ENCODE measurements at regions not wholly inside any gene's neighbourhood (a gene's known extent, or its start where the extent isn't known, plus 50 kb on each side); places are given as distances from the start of the nearest gene placed in this dataset.

- Histone ChIP-seq H3K23ac (ENCODE audit: insufficient read length) (no peak overlapping the region), H2AFZ (ENCODE audit: low read length) (no peak overlapping the region), H2BK12ac (ENCODE audit: low read depth, low read length) (no peak overlapping the region), H3K36me3 (ENCODE audit: control insufficient read depth in 2 of 4, insufficient read depth in 4 of 4, low read length in 3 of 4) (no peaks in the 10 kb centered on the region), H3K4me1 (replicated peaks in 1 of 4; ENCODE audit: control insufficient read depth in 3 of 4, insufficient read depth in 4 of 4, low read length in 3 of 4) (no peaks in the 10 kb centered on the region), H2BK120ac (replicated peaks; ENCODE audit: low read depth, low read length) (no peak overlapping the region), H2BK5ac (ENCODE audit: low read depth, low read length) (no peak overlapping the region), H3K9ac (replicated peaks in 1 of 4; ENCODE audit: extremely low read depth in 1 of 4, low read depth in 3 of 4, low read length in 3 of 4) (no peak overlapping the region), H3K23me2 (ENCODE audit: low read depth, low read length) (no peaks in the 10 kb centered on the region), H3K18ac (ENCODE audit: extremely low read depth, low read length) (no peak overlapping the region), H3K4ac (replicated peaks; ENCODE audit: insufficient read length, low read depth, low read length) (no peak overlapping the region), H4K5ac (ENCODE audit: insufficient read length, low read depth, low read length) (no peak overlapping the region), H3K27ac (ENCODE audit: low read depth, low read length) (no peak overlapping the region), H4K8ac (ENCODE audit: extremely low read depth, insufficient read depth, low read length) (no peak overlapping the region), H3K56ac (replicated peaks; ENCODE audit: insufficient read length, low read depth, low read length) (no peak overlapping the region), H2BK15ac (ENCODE audit: low read length) (no peak overlapping the region), H4K20me1 (replicated peaks in 1 of 2; ENCODE audit: control insufficient read depth in 1 of 2, insufficient read depth in 2 of 2, low read length in 2 of 2) (no peaks in the 10 kb centered on the region), H3K79me1 (ENCODE audit: low read depth, low read length) (no peaks in the 10 kb centered on the region), H3K4me3 (ENCODE audit: extremely low read depth in 1 of 4, insufficient read depth in 2 of 4, low read depth in 3 of 4, low read length in 4 of 4) (no peak overlapping the region), H3K9me3 (ENCODE audit: insufficient read depth in 2 of 2, low read depth in 1 of 2, low read length in 1 of 2) (no peaks in the 10 kb centered on the region), H4K91ac (replicated peaks; ENCODE audit: insufficient read length, low read length) (no peak overlapping the region), H3K4me2 (ENCODE audit: insufficient read depth in 1 of 2, low read depth in 2 of 2, low read length in 2 of 2) (no peak overlapping the region), H2AK5ac (ENCODE audit: low read depth, low read length) (no peak overlapping the region), H3K14ac (ENCODE audit: insufficient read length) (no peak overlapping the region), H2BK20ac (ENCODE audit: low read length) (no peak overlapping the region), H3K79me2 (ENCODE audit: control insufficient read depth in 1 of 2, insufficient read depth in 2 of 2, low read length in 2 of 2) (no peaks in the 10 kb centered on the region), H3K27me3 (replicated peaks in 1 of 4; ENCODE audit: control insufficient read depth in 3 of 4, extremely low read depth in 1 of 4, insufficient read depth in 3 of 4, low read length in 3 of 4) (no peaks in the 10 kb centered on the region)
- no peak for FAIRE-seq
- POLR2A ChIA-PET (ENCODE audit: partially characterized antibody), result interaction anchor here (0.7 kb wide), 1 partner anchor 557 kb away, joined by 5 read pairs; no protein-coding TSS in a partner anchor
- CTCF ChIA-PET (ENCODE audit: partially characterized antibody), result no interaction called here
- DNase-seq (ENCODE audit: low read depth in 1 of 2, low spot score in 2 of 2), result no peak
- 96% methylated on average over 3 of the region's 3 CpGs; no CpG with 5 or more reads in 1 of the 2 experiments for whole genome bisulfite sequencing, 2 experiments (ENCODE audit: extremely low coverage in 1 of 2, insufficient coverage in 1 of 2, insufficient read length in 1 of 2, insufficient replicate concordance in 2 of 2, low coverage in 1 of 2, low lambda C conversion rate in 2 of 2, missing lambda C conversion rate in 1 of 2)
- TF ChIP-seq SP2 (IDR thresholded peaks at IDR 0.05; ENCODE audit: low read length) (no peak), ZNF274 (IDR thresholded peaks at IDR 0.05; ENCODE audit: borderline replicate concordance, extremely low read depth, low read length) (no peak), CBX5 (IDR thresholded peaks at IDR 0.05; ENCODE audit: low read depth, low read length) (no peak), JUND (IDR thresholded peaks at IDR 0.05; ENCODE audit: low read length) (no peak), SP1 (IDR thresholded peaks at IDR 0.05; ENCODE audit: low read depth, low read length) (no peak), POU5F1 (IDR thresholded peaks at IDR 0.05; ENCODE audit: low read depth, low read length) (no peak), CEBPB (IDR thresholded peaks at IDR 0.05; ENCODE audit: low read depth, low read length) (no peak), TBP (IDR thresholded peaks at IDR 0.05; ENCODE audit: low read depth, low read length) (no peak), JUN (IDR thresholded peaks at IDR 0.05; ENCODE audit: low read depth, low read length) (no peak), SRF (IDR thresholded peaks at IDR 0.05; ENCODE audit: low read depth, low read length) (no peak), SIN3A (conservative IDR thresholded peaks at IDR 0.05 in 1 of 2, IDR thresholded peaks at IDR 0.05 in 1 of 2; ENCODE audit: low read depth in 1 of 2, low read length in 2 of 2) (no peak), ASH2L (IDR thresholded peaks at IDR 0.05; ENCODE audit: low read length) (no peak), EZH2 (IDR thresholded peaks at IDR 0.05; ENCODE audit: low read depth, low read length, severe bottlenecking) (no peak), KDM5A (IDR thresholded peaks at IDR 0.05; ENCODE audit: low read length) (no peak), HDAC2 (IDR thresholded peaks at IDR 0.05; ENCODE audit: borderline replicate concordance in 1 of 2, low read depth in 2 of 2, low read length in 2 of 2) (no peak)
- TF ChIP-seq, protein P1, sequence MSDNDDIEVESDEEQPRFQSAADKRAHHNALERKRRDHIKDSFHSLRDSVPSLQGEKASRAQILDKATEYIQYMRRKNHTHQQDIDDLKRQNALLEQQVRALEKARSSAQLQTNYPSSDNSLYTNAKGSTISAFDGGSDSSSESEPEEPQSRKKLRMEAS (IDR thresholded peaks at IDR 0.05), result no peak
These were observed 372.0 kb downstream of the EFNB2 start for GRCh38 chr13:106163426-106163825.
